NCI-H345 (cell line): ENCODE measurements at regions not wholly inside any gene's neighbourhood (a gene's known extent, or its start where the extent isn't known, plus 50 kb on each side); places are given as distances from the start of the nearest gene placed in this dataset.

Experiments used
- DNase-seq: peaks from one replicate; lab custom pipeline; 2025; lab: John Stamatoyannopoulos, UW

- peak; percentile 5 for DNase-seq
Measured at GRCh38 chr5:23367874-23368273, 139.5 kb upstream of the PRDM9 start.

GRCh38 chr5:23353286-23353685 is 154.1 kb upstream of the PRDM9 start:
- DNase-seq = no peak

- DNase-seq = peak; percentile 30
Measured at GRCh38 chr5:23352446-23352845, 155.0 kb upstream of the PRDM9 start.

- no peak for DNase-seq
Measured at GRCh38 chr5:23343121-23343520, 164.3 kb upstream of the PRDM9 start.

- no peak for DNase-seq
Measured at GRCh38 chr5:23332650-23333251, 174.7 kb upstream of the PRDM9 start.

- DNase-seq = no peak
Measured at GRCh38 chr5:23330726-23331125, 176.7 kb upstream of the PRDM9 start.

- no peak for DNase-seq
Measured at GRCh38 chr5:23319901-23320300, 187.5 kb upstream of the PRDM9 start.

- DNase-seq = no peak
Measured at GRCh38 chr5:23318960-23319359, 188.4 kb upstream of the PRDM9 start.

- DNase-seq = no peak
Measured at GRCh38 chr5:23318166-23318565, 189.2 kb upstream of the PRDM9 start.

GRCh38 chr5:23316060-23316591 is 191.3 kb upstream of the PRDM9 start:
- DNase-seq = no peak

- DNase-seq = no peak
Measured at GRCh38 chr5:23314827-23315226, 192.6 kb upstream of the PRDM9 start.

- no peak for DNase-seq
Measured at GRCh38 chr5:23305055-23305454, 202.4 kb upstream of the PRDM9 start.

GRCh38 chr5:23303836-23304235 is 203.6 kb upstream of the PRDM9 start:
- no peak for DNase-seq

GRCh38 chr5:23303435-23303834 is 204.0 kb upstream of the PRDM9 start:
- DNase-seq = no peak

GRCh38 chr5:23302438-23302837 is 205.0 kb upstream of the PRDM9 start:
- no peak for DNase-seq

GRCh38 chr5:23289162-23289561 is 218.2 kb upstream of the PRDM9 start:
- no peak for DNase-seq

- no peak for DNase-seq
Measured at GRCh38 chr5:23284656-23285055, 222.8 kb upstream of the PRDM9 start.

- DNase-seq = no peak
Measured at GRCh38 chr5:23274171-23274570, 233.2 kb upstream of the PRDM9 start.

- DNase-seq = no peak
Measured at GRCh38 chr5:23269981-23270380, 237.4 kb upstream of the PRDM9 start.

GRCh38 chr5:23268136-23268535 is 239.3 kb upstream of the PRDM9 start:
- no peak for DNase-seq

- no peak for DNase-seq
Measured at GRCh38 chr5:23260621-23261020, 246.8 kb upstream of the PRDM9 start.

- DNase-seq = no peak
Measured at GRCh38 chr5:23257656-23258055, 249.8 kb upstream of the PRDM9 start.

GRCh38 chr5:23253621-23254198 is 253.7 kb upstream of the PRDM9 start:
- no peak for DNase-seq

- no peak for DNase-seq
Measured at GRCh38 chr5:23242891-23243290, 264.5 kb upstream of the PRDM9 start.
